ENCODE measurements at regions not wholly inside any gene's neighbourhood (a gene's known extent, or its start where the extent isn't known, plus 50 kb on each side); places are given as distances from the start of the nearest gene placed in this dataset.

DNA sequence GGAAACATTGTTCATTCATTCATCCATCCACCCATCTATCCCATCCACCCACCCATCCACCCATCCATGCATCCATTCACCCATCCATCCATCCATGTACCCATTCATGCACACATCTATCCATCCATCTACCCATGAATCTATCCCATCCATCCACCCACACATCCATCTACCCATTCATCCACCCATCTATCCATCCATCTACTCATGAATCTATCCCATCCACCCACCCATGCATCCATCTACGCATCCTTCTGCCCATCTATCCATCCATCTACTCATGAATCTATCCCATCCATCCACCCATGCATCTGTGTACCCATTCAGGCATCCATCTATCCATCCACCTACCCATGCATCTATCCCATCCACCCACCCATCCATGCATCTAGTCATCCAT lies 51.6 kb upstream of the URI1 start:
- TF ChIP-seq EZH2 (IDR thresholded peaks at IDR 0.05; ENCODE audit: insufficient read depth, low read length) (no peak), CTCF (IDR thresholded peaks at IDR 0.05; ENCODE audit: insufficient read depth, low read depth, low read length) (no peak)
- Histone ChIP-seq H2AFZ (ENCODE audit: low read depth, low read length) (no peak overlapping the region), H3K36me3 (ENCODE audit: insufficient read depth, low read length) (no peaks in the 10 kb centered on the region), H3K27ac (ENCODE audit: low read depth, low read length) (no peak overlapping the region), H3K9ac (ENCODE audit: low read length) (no peak overlapping the region), H3K27me3 (ENCODE audit: insufficient read depth, low read length) (no peaks in the 10 kb centered on the region), H3K4me1 (ENCODE audit: insufficient read depth, low read length) (no peaks in the 10 kb centered on the region), H3K9me3 (ENCODE audit: insufficient read depth, low read depth, low read length) (no peaks in the 10 kb centered on the region), H4K20me1 (ENCODE audit: insufficient read depth, low read length) (no peaks in the 10 kb centered on the region), H3K4me3 (ENCODE audit: insufficient read depth, low read depth, low read length) (no peak overlapping the region), H3K4me2 (ENCODE audit: low read length) (no peak overlapping the region), H3K79me2 (ENCODE audit: insufficient read depth, low read length) (no peaks in the 10 kb centered on the region)
- H3K4me3 Mint-ChIP-seq (ENCODE audit: unreplicated experiment) = no peak overlapping the region
- DNase-seq (ENCODE audit: low read depth) = no peak
- H3K36me3 Mint-ChIP-seq (ENCODE audit: low read depth, unreplicated experiment) = no peaks in the 10 kb centered on the region
- H3K9me3 Mint-ChIP-seq (ENCODE audit: unreplicated experiment) = no peaks in the 10 kb centered on the region
- no peak overlapping the region for H3K27ac Mint-ChIP-seq (ENCODE audit: unreplicated experiment)
- FAIRE-seq = no peak
- peaks cover 28% of the 10 kb centered on the region for H3K27me3 Mint-ChIP-seq (ENCODE audit: low read depth, unreplicated experiment)
- H3K4me1 Mint-ChIP-seq (ENCODE audit: low read depth, unreplicated experiment) = no peaks in the 10 kb centered on the region

Measured in astrocyte (in vitro differentiated cells and primary cell).